ENCODE measurements at regions not wholly inside any gene's neighbourhood (a gene's known extent, or its start where the extent isn't known, plus 50 kb on each side); places are given as distances from the start of the nearest gene placed in this dataset.

DNA sequence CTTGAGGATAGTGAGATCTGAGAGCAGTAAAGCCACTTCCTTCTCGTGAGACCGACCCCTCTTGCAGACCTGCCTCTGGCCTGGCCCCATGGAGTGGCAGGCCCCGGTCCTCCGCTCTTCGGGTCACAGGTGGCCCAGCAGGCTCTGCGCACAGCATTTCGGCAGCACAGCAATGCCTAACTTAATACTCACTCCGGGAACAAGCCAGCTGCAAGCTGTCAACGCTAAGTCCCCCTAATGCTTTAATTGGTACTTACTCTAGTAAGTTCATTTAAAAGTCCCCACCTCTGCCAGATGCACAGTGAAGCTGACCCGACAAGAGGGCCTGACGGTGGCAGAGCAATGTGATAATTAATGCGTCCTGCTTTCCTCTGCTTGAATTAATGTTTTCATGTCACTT is 349.3 kb upstream of the B3GAT1 start:
- DNase-seq (ENCODE audit: low read depth): no peak
- TF ChIP-seq, protein P1, sequence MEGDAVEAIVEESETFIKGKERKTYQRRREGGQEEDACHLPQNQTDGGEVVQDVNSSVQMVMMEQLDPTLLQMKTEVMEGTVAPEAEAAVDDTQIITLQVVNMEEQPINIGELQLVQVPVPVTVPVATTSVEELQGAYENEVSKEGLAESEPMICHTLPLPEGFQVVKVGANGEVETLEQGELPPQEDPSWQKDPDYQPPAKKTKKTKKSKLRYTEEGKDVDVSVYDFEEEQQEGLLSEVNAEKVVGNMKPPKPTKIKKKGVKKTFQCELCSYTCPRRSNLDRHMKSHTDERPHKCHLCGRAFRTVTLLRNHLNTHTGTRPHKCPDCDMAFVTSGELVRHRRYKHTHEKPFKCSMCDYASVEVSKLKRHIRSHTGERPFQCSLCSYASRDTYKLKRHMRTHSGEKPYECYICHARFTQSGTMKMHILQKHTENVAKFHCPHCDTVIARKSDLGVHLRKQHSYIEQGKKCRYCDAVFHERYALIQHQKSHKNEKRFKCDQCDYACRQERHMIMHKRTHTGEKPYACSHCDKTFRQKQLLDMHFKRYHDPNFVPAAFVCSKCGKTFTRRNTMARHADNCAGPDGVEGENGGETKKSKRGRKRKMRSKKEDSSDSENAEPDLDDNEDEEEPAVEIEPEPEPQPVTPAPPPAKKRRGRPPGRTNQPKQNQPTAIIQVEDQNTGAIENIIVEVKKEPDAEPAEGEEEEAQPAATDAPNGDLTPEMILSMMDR (IDR thresholded peaks at IDR 0.05; ENCODE audit: low read length, missing control alignments): no peak
- no peak overlapping the region for H3K4me3 ChIP-seq (replicated peaks; ENCODE audit: low read depth, low read length)

DNA sequence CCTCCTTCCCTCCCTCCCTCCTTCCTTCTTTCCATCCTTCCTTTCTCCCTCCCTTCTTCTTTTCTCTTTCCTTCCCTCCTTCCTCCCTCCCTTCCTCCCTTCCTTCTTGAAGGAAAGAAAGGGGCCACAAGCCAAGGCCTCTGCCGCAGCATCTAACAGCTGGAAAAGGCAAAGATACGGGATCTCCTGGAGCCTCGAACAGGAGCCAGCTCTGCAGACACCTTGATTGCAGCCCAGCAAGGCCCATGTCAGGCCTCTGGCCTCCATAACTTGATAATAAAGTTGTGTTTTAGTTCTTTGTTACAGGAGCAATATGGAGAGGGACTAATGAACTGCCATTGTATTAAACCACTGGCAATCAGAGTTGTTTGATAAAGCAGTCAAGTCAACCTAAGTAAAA is 348.9 kb upstream of the B3GAT1 start:
- H3K4me3 ChIP-seq (replicated peaks; ENCODE audit: low read depth, low read length): no peak overlapping the region
- TF ChIP-seq, protein P1 (IDR thresholded peaks at IDR 0.05; ENCODE audit: low read length, missing control alignments): no peak
- no peak for DNase-seq (ENCODE audit: low read depth)

DNA sequence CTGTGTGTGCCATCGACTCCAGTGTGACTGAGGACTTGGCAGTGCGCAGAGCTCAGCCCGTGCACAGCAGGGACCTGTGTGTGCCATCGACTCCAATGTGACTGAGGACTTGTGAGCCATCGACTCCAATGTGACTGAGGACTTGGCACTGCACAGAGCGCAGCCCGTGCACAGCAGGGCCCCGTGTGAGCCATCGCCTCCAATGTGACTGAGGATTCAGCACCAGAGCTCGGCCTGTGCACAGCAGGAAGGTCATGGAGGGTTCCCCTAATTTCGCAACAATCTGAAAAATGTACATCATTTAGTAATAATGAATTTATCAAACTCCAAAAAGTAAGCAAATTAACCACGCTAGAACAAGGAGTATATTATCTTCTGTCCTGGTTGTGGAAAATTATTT is 348.3 kb upstream of the B3GAT1 start:
- no peak for DNase-seq (ENCODE audit: low read depth)
- TF ChIP-seq, protein P1 (IDR thresholded peaks at IDR 0.05; ENCODE audit: low read length, missing control alignments): no peak
- no peak overlapping the region for H3K4me3 ChIP-seq (replicated peaks; ENCODE audit: low read depth, low read length)

DNA sequence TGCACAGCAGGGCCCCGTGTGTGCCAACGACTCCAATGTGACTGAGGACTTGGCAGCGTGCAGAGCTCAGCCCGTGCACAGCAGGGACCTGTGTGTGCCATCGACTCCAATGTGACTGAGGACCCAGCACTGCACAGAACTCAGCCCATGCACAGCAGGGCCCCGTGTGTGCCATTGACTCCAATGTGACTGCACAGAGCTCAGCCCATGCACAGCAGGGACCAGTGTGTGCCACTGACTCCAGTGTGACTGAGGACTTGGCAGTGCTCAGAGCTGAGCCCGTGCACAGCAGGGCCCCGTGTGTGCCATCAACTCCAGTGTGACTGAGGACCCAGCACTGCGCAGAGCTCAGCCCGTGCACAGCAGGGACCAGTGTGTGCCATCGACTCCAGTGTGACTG is 347.8 kb upstream of the B3GAT1 start:
- TF ChIP-seq, protein P1 (IDR thresholded peaks at IDR 0.05; ENCODE audit: low read length, missing control alignments): no peak
- DNase-seq (ENCODE audit: low read depth): no peak
- H3K4me3 ChIP-seq (replicated peaks; ENCODE audit: low read depth, low read length): no peak overlapping the region

DNA sequence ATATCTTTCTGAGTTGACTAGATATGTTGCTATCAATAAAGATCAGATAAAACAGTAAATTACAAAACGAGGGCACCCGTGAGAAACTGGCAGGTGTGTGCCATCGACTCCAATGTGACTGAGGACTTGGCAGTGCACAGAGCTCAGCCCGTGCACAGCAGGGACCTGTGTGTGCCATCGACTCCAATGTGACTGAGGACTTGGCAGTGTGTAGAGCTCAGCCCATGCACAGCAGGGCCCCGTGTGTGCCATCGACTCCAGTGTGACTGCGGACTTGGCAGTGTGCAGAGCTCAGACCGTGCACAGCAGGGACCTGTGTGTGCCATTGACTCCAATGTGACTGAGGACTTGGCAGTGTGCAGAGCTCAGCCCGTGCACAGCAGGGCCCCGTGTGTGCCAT is 347.2 kb upstream of the B3GAT1 start:
- TF ChIP-seq, protein P1 (IDR thresholded peaks at IDR 0.05; ENCODE audit: low read length, missing control alignments): no peak
- no peak overlapping the region for H3K4me3 ChIP-seq (replicated peaks; ENCODE audit: low read depth, low read length)
- DNase-seq (ENCODE audit: low read depth): no peak

DNA sequence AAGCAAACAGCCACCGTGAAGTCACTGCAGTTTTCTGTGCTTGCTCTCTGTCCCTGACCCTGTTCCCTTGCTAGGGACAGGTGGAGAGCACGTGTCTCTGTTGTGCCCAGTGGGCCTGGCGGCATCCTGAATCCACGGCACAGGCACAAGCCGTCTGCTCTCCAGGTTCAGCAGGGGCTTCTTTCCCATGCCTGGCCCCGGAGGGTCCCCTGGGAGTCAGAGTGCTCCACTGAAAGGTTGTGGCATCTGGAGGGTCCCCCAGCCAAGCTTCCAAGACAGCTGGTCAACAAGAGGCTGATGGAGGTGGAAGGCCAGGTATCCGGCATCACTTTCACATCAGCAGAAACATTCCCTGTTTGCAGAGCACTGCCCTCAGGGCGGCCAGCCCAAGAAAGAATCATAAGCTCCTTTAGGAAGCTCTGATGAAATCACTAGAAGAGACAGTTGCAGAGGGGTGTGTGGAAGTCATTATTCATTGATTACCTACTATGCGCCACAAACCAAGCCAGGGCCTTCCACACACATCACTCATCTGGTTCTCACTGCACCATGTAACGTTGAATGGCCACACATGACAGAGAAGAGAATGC is 346.4 kb upstream of the B3GAT1 start:
- no peak overlapping the region for H3K4me3 ChIP-seq (replicated peaks; ENCODE audit: low read depth, low read length)
- no peak for DNase-seq (ENCODE audit: low read depth)
- TF ChIP-seq, protein P1 (IDR thresholded peaks at IDR 0.05; ENCODE audit: low read length, missing control alignments): no peak

DNA sequence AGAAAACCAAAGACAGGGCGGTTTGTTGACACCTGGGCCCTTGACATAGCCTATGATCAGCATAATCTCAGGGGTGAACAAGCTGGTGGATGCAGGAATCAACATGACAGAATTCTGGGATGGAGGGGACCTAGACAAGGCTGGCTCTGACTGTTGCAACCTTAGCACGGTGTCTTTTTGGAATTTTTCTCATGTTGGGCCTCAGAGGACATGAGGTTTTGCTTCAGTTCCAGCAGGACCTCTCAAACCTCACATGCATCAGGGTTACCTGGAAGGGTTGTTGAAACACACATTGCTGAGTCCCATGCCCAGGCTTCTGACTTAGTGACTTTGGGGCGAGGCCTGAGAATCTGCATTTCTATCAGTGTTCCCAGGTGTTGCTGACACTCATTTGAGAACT is 345.6 kb upstream of the B3GAT1 start:
- DNase-seq (ENCODE audit: low read depth): no peak
- TF ChIP-seq, protein P1 (IDR thresholded peaks at IDR 0.05; ENCODE audit: low read length, missing control alignments): no peak
- H3K4me3 ChIP-seq (replicated peaks; ENCODE audit: low read depth, low read length): no peak overlapping the region

Measured in fibroblast of pulmonary artery (primary cell).